Endothelial cell (in vitro differentiated cells): ENCODE measurements at regions not wholly inside any gene's neighbourhood (a gene's known extent, or its start where the extent isn't known, plus 50 kb on each side); places are given as distances from the start of the nearest gene placed in this dataset.

ENCODE experiments used
- DNase-seq: peaks from one replicate; pipeline ENCODE4 v3.0.0; 2021; ENCODE audit warnings: low spot score
- H3K27ac Mint-ChIP-seq: one replicate; pipeline ENCODE4 v1.8.0; 2021; ENCODE audit warnings: mixed read lengths, inconsistent platforms; ENCODE audit not compliant: unreplicated experiment
- H3K27me3 Mint-ChIP-seq: one replicate; pipeline ENCODE4 v1.8.0; 2021; ENCODE audit warnings: mild to moderate bottlenecking, moderate library complexity, mixed read lengths, inconsistent platforms; ENCODE audit not compliant: unreplicated experiment
- H3K36me3 Mint-ChIP-seq: one replicate; pipeline ENCODE4 v1.8.0; 2021; ENCODE audit warnings: mild to moderate bottlenecking, low read depth, mixed read lengths, inconsistent platforms; ENCODE audit not compliant: unreplicated experiment
- H3K4me1 Mint-ChIP-seq: one replicate; pipeline ENCODE4 v1.8.0; 2021; ENCODE audit warnings: mild to moderate bottlenecking, mixed read lengths, inconsistent platforms; ENCODE audit not compliant: unreplicated experiment
- H3K4me3 Mint-ChIP-seq: one replicate; pipeline ENCODE4 v1.8.0; 2021; ENCODE audit warnings: mild to moderate bottlenecking, mixed read lengths, inconsistent platforms; ENCODE audit not compliant: unreplicated experiment
- H3K9me3 Mint-ChIP-seq: one replicate; pipeline ENCODE4 v1.8.0; 2021; ENCODE audit warnings: mixed read lengths, inconsistent platforms; ENCODE audit not compliant: unreplicated experiment
- TF ChIP-seq, protein P1 (sequence below): fragments of 200-600 bp; sonication (generic); IDR thresholded peaks from one replicate; pipeline ENCODE4 v1.5.0; 2021; ENCODE audit warnings: antibody characterized with exemption; ENCODE audit not compliant: unreplicated experiment

DNA sequence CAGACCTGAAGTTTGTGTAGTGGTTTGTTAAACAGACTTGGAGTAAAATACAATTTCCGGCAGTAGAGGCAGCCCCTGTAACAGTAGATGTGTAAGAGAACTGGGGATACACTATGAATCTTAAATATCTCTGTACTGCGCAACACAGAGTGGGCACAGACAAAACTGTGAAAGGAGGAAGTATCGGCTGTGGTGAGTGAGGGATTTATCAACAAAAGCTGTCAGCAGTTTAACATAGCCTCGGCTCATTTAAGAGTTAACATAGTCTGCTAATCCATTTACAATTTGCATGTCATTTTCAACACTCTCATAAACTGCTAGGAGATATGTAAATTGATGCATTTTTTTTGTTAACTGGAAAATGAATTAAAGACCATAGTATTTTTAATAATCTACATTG lies 225.2 kb downstream of the ZWINT start:
- H3K27me3 Mint-ChIP-seq = no peaks in the 10 kb centered on the region
- H3K9me3 Mint-ChIP-seq = no peaks in the 10 kb centered on the region
- H3K36me3 Mint-ChIP-seq = no peaks in the 10 kb centered on the region
- H3K27ac Mint-ChIP-seq = no peak overlapping the region
- H3K4me3 Mint-ChIP-seq = no peak overlapping the region
- TF ChIP-seq, protein P1, sequence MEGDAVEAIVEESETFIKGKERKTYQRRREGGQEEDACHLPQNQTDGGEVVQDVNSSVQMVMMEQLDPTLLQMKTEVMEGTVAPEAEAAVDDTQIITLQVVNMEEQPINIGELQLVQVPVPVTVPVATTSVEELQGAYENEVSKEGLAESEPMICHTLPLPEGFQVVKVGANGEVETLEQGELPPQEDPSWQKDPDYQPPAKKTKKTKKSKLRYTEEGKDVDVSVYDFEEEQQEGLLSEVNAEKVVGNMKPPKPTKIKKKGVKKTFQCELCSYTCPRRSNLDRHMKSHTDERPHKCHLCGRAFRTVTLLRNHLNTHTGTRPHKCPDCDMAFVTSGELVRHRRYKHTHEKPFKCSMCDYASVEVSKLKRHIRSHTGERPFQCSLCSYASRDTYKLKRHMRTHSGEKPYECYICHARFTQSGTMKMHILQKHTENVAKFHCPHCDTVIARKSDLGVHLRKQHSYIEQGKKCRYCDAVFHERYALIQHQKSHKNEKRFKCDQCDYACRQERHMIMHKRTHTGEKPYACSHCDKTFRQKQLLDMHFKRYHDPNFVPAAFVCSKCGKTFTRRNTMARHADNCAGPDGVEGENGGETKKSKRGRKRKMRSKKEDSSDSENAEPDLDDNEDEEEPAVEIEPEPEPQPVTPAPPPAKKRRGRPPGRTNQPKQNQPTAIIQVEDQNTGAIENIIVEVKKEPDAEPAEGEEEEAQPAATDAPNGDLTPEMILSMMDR = no peak
- H3K4me1 Mint-ChIP-seq = no peaks in the 10 kb centered on the region
- no peak for DNase-seq

DNA sequence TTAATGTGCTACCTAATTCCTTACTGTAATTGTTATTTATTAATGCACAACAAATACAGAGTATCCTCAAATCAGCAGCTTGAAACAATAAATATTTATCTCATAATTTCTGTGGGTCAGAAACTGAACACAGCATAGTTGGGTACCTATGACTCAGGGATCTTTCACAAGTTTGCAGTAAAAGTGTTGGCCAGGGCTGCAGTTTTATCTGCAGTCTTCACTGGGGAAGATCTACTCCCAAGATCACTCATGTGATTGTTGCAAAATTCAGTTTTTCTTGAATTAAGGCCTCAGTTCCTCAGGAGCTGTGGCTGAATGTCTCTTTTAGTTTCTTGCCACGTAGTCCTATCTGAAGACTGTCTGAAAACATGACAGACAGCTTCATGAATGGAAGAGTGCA lies 237.8 kb downstream of the ZWINT start:
- Mint-ChIP-seq H3K4me3 (no peak overlapping the region), H3K36me3 (no peaks in the 10 kb centered on the region), H3K4me1 (no peaks in the 10 kb centered on the region), H3K9me3 (no peaks in the 10 kb centered on the region), H3K27me3 (peaks cover 2% of the 10 kb centered on the region), H3K27ac (no peak overlapping the region)
- TF ChIP-seq, protein P1 = no peak
- no peak for DNase-seq

DNA sequence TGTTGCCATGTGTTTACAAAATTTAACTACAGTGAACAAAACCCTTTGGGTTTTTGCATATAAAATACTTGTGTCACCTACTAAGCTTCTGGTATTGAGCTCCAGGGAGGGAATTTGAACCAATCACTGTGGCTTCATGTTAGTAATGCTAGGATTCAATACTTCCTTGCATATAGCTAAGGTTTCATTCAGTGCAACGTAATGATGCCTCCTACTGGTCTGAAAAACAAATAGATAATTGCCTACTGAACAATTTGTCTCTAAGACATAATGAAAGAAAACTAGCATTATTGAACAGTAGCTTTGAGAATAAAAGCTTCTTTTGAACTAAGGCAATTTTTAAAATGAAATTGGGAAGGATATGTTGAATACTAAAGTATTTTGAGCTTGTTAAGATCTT lies 244.4 kb downstream of the ZWINT start:
- no peaks in the 10 kb centered on the region for H3K27me3 Mint-ChIP-seq
- H3K4me3 Mint-ChIP-seq = no peak overlapping the region
- H3K4me1 Mint-ChIP-seq = no peaks in the 10 kb centered on the region
- TF ChIP-seq, protein P1 = peak; percentile 44
- H3K9me3 Mint-ChIP-seq = no peaks in the 10 kb centered on the region
- no peak for DNase-seq
- H3K36me3 Mint-ChIP-seq = no peaks in the 10 kb centered on the region
- no peak overlapping the region for H3K27ac Mint-ChIP-seq

- H3K27ac Mint-ChIP-seq = no peak overlapping the region
- H3K27me3 Mint-ChIP-seq = no peaks in the 10 kb centered on the region
- TF ChIP-seq, protein P1 = no peak
Measured at GRCh38 chr10:56109454-56109853, 251.6 kb downstream of the ZWINT start.

DNA sequence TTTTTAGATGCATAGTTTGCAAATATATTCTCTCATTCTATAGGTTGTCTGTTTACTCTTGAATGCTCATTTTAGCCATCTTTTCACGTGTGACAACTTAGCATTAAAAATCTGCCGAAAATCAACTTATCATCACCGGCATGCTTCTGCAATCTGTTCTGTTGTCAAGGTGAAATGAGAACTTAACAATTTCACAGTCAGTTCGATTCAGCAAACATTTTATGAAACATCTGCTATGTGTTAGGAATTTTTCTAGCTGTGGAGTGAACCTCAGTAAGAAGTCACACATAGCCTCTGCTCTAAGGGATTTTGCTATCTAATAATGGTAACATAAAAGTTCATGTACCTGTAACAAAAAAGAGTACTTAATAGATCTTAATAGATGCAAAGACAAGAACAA lies 256.1 kb downstream of the ZWINT start:
- TF ChIP-seq, protein P1 = no peak

More at GRCh38 chr10:56109454-56109853, 251.6 kb downstream of the ZWINT start:
- DNase-seq = no peak
- no peaks in the 10 kb centered on the region for H3K36me3 Mint-ChIP-seq
- H3K4me1 Mint-ChIP-seq = no peaks in the 10 kb centered on the region
- no peaks in the 10 kb centered on the region for H3K9me3 Mint-ChIP-seq
- H3K4me3 Mint-ChIP-seq = no peak overlapping the region

More for the DNA sequence above, 256.1 kb downstream of the ZWINT start:
- Mint-ChIP-seq H3K4me3 (no peak overlapping the region), H3K4me1 (no peaks in the 10 kb centered on the region), H3K27ac (no peak overlapping the region), H3K9me3 (no peaks in the 10 kb centered on the region), H3K36me3 (no peaks in the 10 kb centered on the region), H3K27me3 (no peaks in the 10 kb centered on the region)
- no peak for DNase-seq
